Prostate gland (tissue), 2 donors: ENCODE measurements at regions not wholly inside any gene's neighbourhood (a gene's known extent, or its start where the extent isn't known, plus 50 kb on each side); places are given as distances from the start of the nearest gene placed in this dataset.
"Not testable (repeated sequence)": the region's sequence is repeated elsewhere in the genome, so short reads cannot be mapped to it uniquely, and the experiment has no call there.

Experiments
- CTCF ChIP-seq, 4 experiments: fragments of 200-600 bp in 2 of 4; fragments of 450-650 bp in 2 of 4; sonication (generic) in 2 of 4; IDR thresholded peaks; 1 replicate in 3 of 4; 2 replicates in 1 of 4; pipeline ENCODE4 v1.5.1; 2016 to 2019; ENCODE audit warnings: antibody characterized with exemption in 4 of 4, mild to moderate bottlenecking in 2 of 4, moderate library complexity in 2 of 4
- POLR2A ChIP-seq: fragments of 450-650 bp; IDR thresholded peaks from one replicate; pipeline ENCODE4 v1.6.1; 2016; ENCODE audit warnings: antibody characterized with exemption, mild to moderate bottlenecking

GRCh38 chr17:30624180-30624579 is 147.0 kb downstream of the GOSR1 start:
- TF ChIP-seq CTCF (IDR thresholded peaks at IDR 0.05); POLR2A: not testable (repeated sequence)
